H1 (cell line): ENCODE measurements at regions not wholly inside any gene's neighbourhood (a gene's known extent, or its start where the extent isn't known, plus 50 kb on each side); places are given as distances from the start of the nearest gene placed in this dataset.

ENCODE experiments used
- CEBPB ChIP-seq: IDR thresholded peaks from 2 replicates; pipeline ENCODE4 v1.6.1; 2012; ENCODE audit warnings: low read depth, low read length
- RBBP5 ChIP-seq: IDR thresholded peaks from 2 replicates; pipeline ENCODE4 v1.7.1; 2012; ENCODE audit warnings: low read depth, mild to moderate bottlenecking, inconsistent platforms, low read length, moderate library complexity, borderline replicate concordance
- ZNF274 ChIP-seq: IDR thresholded peaks from 2 replicates; pipeline ENCODE4 v1.7.0; 2012; ENCODE audit warnings: low read length, borderline replicate concordance; ENCODE audit errors: extremely low read depth
- TF ChIP-seq, protein P1 (sequence below): fragments of 300-600 bp; sonication (generic); IDR thresholded peaks from 2 replicates; pipeline ENCODE4 v1.7.1; 2012; ENCODE audit warnings: low read length, moderate library complexity, mild to moderate bottlenecking, inconsistent platforms; ENCODE audit not compliant: insufficient replicate concordance
- TF ChIP-seq, protein P2 (sequence below): IDR thresholded peaks from 2 replicates; pipeline ENCODE4 v1.6.1; 2012; ENCODE audit warnings: inconsistent platforms

- TF ChIP-seq, protein P1, sequence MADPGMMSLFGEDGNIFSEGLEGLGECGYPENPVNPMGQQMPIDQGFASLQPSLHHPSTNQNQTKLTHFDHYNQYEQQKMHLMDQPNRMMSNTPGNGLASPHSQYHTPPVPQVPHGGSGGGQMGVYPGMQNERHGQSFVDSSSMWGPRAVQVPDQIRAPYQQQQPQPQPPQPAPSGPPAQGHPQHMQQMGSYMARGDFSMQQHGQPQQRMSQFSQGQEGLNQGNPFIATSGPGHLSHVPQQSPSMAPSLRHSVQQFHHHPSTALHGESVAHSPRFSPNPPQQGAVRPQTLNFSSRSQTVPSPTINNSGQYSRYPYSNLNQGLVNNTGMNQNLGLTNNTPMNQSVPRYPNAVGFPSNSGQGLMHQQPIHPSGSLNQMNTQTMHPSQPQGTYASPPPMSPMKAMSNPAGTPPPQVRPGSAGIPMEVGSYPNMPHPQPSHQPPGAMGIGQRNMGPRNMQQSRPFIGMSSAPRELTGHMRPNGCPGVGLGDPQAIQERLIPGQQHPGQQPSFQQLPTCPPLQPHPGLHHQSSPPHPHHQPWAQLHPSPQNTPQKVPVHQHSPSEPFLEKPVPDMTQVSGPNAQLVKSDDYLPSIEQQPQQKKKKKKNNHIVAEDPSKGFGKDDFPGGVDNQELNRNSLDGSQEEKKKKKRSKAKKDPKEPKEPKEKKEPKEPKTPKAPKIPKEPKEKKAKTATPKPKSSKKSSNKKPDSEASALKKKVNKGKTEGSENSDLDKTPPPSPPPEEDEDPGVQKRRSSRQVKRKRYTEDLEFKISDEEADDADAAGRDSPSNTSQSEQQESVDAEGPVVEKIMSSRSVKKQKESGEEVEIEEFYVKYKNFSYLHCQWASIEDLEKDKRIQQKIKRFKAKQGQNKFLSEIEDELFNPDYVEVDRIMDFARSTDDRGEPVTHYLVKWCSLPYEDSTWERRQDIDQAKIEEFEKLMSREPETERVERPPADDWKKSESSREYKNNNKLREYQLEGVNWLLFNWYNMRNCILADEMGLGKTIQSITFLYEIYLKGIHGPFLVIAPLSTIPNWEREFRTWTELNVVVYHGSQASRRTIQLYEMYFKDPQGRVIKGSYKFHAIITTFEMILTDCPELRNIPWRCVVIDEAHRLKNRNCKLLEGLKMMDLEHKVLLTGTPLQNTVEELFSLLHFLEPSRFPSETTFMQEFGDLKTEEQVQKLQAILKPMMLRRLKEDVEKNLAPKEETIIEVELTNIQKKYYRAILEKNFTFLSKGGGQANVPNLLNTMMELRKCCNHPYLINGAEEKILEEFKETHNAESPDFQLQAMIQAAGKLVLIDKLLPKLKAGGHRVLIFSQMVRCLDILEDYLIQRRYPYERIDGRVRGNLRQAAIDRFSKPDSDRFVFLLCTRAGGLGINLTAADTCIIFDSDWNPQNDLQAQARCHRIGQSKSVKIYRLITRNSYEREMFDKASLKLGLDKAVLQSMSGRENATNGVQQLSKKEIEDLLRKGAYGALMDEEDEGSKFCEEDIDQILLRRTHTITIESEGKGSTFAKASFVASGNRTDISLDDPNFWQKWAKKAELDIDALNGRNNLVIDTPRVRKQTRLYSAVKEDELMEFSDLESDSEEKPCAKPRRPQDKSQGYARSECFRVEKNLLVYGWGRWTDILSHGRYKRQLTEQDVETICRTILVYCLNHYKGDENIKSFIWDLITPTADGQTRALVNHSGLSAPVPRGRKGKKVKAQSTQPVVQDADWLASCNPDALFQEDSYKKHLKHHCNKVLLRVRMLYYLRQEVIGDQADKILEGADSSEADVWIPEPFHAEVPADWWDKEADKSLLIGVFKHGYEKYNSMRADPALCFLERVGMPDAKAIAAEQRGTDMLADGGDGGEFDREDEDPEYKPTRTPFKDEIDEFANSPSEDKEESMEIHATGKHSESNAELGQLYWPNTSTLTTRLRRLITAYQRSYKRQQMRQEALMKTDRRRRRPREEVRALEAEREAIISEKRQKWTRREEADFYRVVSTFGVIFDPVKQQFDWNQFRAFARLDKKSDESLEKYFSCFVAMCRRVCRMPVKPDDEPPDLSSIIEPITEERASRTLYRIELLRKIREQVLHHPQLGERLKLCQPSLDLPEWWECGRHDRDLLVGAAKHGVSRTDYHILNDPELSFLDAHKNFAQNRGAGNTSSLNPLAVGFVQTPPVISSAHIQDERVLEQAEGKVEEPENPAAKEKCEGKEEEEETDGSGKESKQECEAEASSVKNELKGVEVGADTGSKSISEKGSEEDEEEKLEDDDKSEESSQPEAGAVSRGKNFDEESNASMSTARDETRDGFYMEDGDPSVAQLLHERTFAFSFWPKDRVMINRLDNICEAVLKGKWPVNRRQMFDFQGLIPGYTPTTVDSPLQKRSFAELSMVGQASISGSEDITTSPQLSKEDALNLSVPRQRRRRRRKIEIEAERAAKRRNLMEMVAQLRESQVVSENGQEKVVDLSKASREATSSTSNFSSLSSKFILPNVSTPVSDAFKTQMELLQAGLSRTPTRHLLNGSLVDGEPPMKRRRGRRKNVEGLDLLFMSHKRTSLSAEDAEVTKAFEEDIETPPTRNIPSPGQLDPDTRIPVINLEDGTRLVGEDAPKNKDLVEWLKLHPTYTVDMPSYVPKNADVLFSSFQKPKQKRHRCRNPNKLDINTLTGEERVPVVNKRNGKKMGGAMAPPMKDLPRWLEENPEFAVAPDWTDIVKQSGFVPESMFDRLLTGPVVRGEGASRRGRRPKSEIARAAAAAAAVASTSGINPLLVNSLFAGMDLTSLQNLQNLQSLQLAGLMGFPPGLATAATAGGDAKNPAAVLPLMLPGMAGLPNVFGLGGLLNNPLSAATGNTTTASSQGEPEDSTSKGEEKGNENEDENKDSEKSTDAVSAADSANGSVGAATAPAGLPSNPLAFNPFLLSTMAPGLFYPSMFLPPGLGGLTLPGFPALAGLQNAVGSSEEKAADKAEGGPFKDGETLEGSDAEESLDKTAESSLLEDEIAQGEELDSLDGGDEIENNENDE = no peak
- TF ChIP-seq CEBPB = no peak
- no peak for TF ChIP-seq RBBP5
- TF ChIP-seq, protein P2, sequence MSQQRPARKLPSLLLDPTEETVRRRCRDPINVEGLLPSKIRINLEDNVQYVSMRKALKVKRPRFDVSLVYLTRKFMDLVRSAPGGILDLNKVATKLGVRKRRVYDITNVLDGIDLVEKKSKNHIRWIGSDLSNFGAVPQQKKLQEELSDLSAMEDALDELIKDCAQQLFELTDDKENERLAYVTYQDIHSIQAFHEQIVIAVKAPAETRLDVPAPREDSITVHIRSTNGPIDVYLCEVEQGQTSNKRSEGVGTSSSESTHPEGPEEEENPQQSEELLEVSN = no peak
- TF ChIP-seq ZNF274 = no peak
- TF ChIP-seq, all 59 proteins: peak for 0
Observed at GRCh38 chr1:94754095-94754494, 66.1 kb upstream of the SLC44A3 start (continued).
